ENCODE measurements at regions not wholly inside any gene's neighbourhood (a gene's known extent, or its start where the extent isn't known, plus 50 kb on each side); places are given as distances from the start of the nearest gene placed in this dataset.

GRCh38 chr3:152724270-152724669, 110.7 kb upstream of the P2RY1 start:
- no peak for TF ChIP-seq CTCF (optimal IDR thresholded peaks at IDR 0.05 in 1 of 3, IDR thresholded peaks at IDR 0.05 in 1 of 3, conservative IDR thresholded peaks at IDR 0.05 in 1 of 3; ENCODE audit: extremely low read depth in 1 of 3, insufficient read depth in 2 of 3, low read length in 3 of 3)
- TF ChIP-seq EZH2 (IDR thresholded peaks at IDR 0.05; ENCODE audit: low read length), result no peak

Data from keratinocyte (primary cell).